Body of pancreas (tissue), 4 donors: ENCODE measurements at regions not wholly inside any gene's neighbourhood (a gene's known extent, or its start where the extent isn't known, plus 50 kb on each side); places are given as distances from the start of the nearest gene placed in this dataset.
A peak's percentile ranks its signal among the peaks of the same experiment; 100 is the strongest.
"Not testable (repeated sequence)": the region's sequence is repeated elsewhere in the genome, so short reads cannot be mapped to it uniquely, and the experiment has no call there.

Source experiments
- ATAC-seq: fragments of 150-250 bp; one replicate; pipeline ENCODE4 v1.9.1; 2016
- DNase-seq, 4 donors: peaks; one replicate each; pipeline ENCODE4 v3.0.0-alpha.2; 2019
- H3K27ac ChIP-seq, 4 donors: fragments of 200-600 bp; sonication (generic); 1 replicate in 3 of 4; 2 replicates in 1 of 4; pipeline versions ENCODE4 v1.5.1 to v1.6.1; 2016 to 2019; ENCODE audit warnings: mild to moderate bottlenecking in 1 of 4, mixed read lengths in 1 of 4, moderate library complexity in 1 of 4
- H3K27me3 ChIP-seq, 2 donors: fragments of 200-600 bp; sonication (generic); one replicate each; pipeline ENCODE4 v1.6.0; 2016; ENCODE audit warnings: mild to moderate bottlenecking in 1 of 2
- H3K36me3 ChIP-seq, 2 donors: fragments of 200-600 bp; sonication (generic); replicated peaks in 1 of 2; 2 replicates each; pipeline ENCODE4 v1.5.1; 2016; ENCODE audit warnings: low read depth in 2 of 2; ENCODE audit not compliant: insufficient read depth in 1 of 2
- H3K4me1 ChIP-seq: fragments of 200-600 bp; sonication (generic); one replicate; pipeline ENCODE4 v1.6.0; 2016
- H3K4me3 ChIP-seq, 2 donors: fragments of 200-600 bp; sonication (generic); 1 replicate in 1 of 2; 2 replicates in 1 of 2; pipeline ENCODE4 v1.5.1; 2016 to 2019
- H3K9me3 ChIP-seq, 3 donors: fragments of 200-600 bp; sonication (generic); 1 replicate in 2 of 3; 2 replicates in 1 of 3; pipeline ENCODE4 v1.5.1; 2016
- CTCF ChIP-seq, 7 experiments: fragments of 450-650 bp in 4 of 7; fragments of 200-600 bp in 3 of 7; sonication (generic) in 3 of 7; IDR thresholded peaks; one replicate each; pipeline ENCODE4 v1.5.1; 2016 to 2019; ENCODE audit warnings: antibody characterized with exemption in 7 of 7
- POLR2A ChIP-seq, 3 donors: fragments of 450-650 bp; IDR thresholded peaks; one replicate each; pipeline ENCODE4 v1.6.1; 2016; ENCODE audit warnings: antibody characterized with exemption in 3 of 3, mild to moderate bottlenecking in 2 of 3
- WGBS, 2 donors: methylation state at CpG; one replicate each; pipeline ENCODE4 v1.1.5; 2017; 5-methylcytosine and 5-hydroxymethylcytosine counted together
- intact Hi-C: fragments of 100-400 bp; cut with DNase I; formaldehyde crosslinking; loops from one replicate; pipeline ENCODE4 v1.15.1; 2023

- H3K36me3 ChIP-seq = no peaks in the 10 kb centered on the region
- ATAC-seq = no peak
- no peak overlapping the region for H3K27ac ChIP-seq
- no peak for DNase-seq
- TF ChIP-seq CTCF (IDR thresholded peaks at IDR 0.05) (no peak), POLR2A (IDR thresholded peaks at IDR 0.05) (no peak)
- intact Hi-C loops = no loop called here
- H3K9me3 ChIP-seq = no peaks in the 10 kb centered on the region
- H3K4me3 ChIP-seq = no peak overlapping the region
- H3K4me1 ChIP-seq = no peaks in the 10 kb centered on the region
- H3K27me3 ChIP-seq = no peaks in the 10 kb centered on the region
- 88% methylated on average over 5 of the region's 5 CpGs for whole genome bisulfite sequencing, 2 donors
These were observed 150.1 kb upstream of the LRRN1 start for GRCh38 chr3:3648988-3649679.

GRCh38 chr3:3646934-3647333 lies 152.3 kb upstream of the LRRN1 start:
- Histone ChIP-seq H3K36me3 (no peaks in the 10 kb centered on the region), H3K27ac (no peak overlapping the region), H3K27me3 (no peaks in the 10 kb centered on the region), H3K4me3 (no peak overlapping the region), H3K9me3 (no peaks in the 10 kb centered on the region), H3K4me1 (no peaks in the 10 kb centered on the region)
- TF ChIP-seq CTCF (IDR thresholded peaks at IDR 0.05) = no peak
- DNase-seq = no peak
- no peak for ATAC-seq
- intact Hi-C loops = no loop called here
- WGBS, 2 donors = 41 to 45% methylated on average over 2 of the region's 2 CpGs

- intact Hi-C loops, DNase-seq, H3K36me3 ChIP-seq, H3K4me3 ChIP-seq, H3K9me3 ChIP-seq, H3K4me1 ChIP-seq, H3K27me3 ChIP-seq: not testable (repeated sequence)
- peak overlapping the region in 2 of 4 donors; percentile 24 to 40 for H3K27ac ChIP-seq
- 33 to 42% methylated on average over 13 of the region's 13 CpGs for WGBS, 2 donors
- ATAC-seq = peak; percentile 63
These were observed 153.0 kb upstream of the LRRN1 start for GRCh38 chr3:3646103-3646844.

- 73 to 77% methylated on average over 5 of the region's 5 CpGs for WGBS, 2 donors
These were observed 157.3 kb upstream of the LRRN1 start for GRCh38 chr3:3641877-3642455.

More at GRCh38 chr3:3641877-3642455, 157.3 kb upstream of the LRRN1 start:
- Histone ChIP-seq H3K27me3 (no peaks in the 10 kb centered on the region), H3K36me3 (no peaks in the 10 kb centered on the region), H3K9me3 (no peaks in the 10 kb centered on the region), H3K4me3 (no peak overlapping the region), H3K27ac (no peak overlapping the region), H3K4me1 (no peaks in the 10 kb centered on the region)
- DNase-seq = no peak
- intact Hi-C loops = no loop called here
- ATAC-seq = no peak
- TF ChIP-seq CTCF (IDR thresholded peaks at IDR 0.05) = no peak
- TF ChIP-seq POLR2A (IDR thresholded peaks at IDR 0.05) = no peak
